ENCODE measurements at regions not wholly inside any gene's neighbourhood (a gene's known extent, or its start where the extent isn't known, plus 50 kb on each side); places are given as distances from the start of the nearest gene placed in this dataset.

- H4K5ac ChIP-seq (ENCODE audit: insufficient read length, low read depth, low read length) = no peak overlapping the region
- no peaks in the 10 kb centered on the region for H3K27me3 ChIP-seq (ENCODE audit: insufficient read depth, low read length)
- H3K4ac ChIP-seq (ENCODE audit: low read depth, low read length) = no peak overlapping the region
- TF ChIP-seq CTCF (conservative IDR thresholded peaks at IDR 0.05) = no peak
- H3K27ac ChIP-seq (ENCODE audit: insufficient read length, low read depth, low read length) = no peak overlapping the region
- Mint-ChIP-seq H3K9me3 (no peaks in the 10 kb centered on the region), H3K4me1 (peaks cover 18% of the 10 kb centered on the region in 2 experiments), H3K27ac (peak overlapping the region in 1 of 3 experiments; percentile 72; a peak in 1 of 7 replicates), H3K27me3 (ENCODE audit: low read depth) (no peaks in the 10 kb centered on the region), H3K36me3 (ENCODE audit: insufficient read depth in 1 of 3, low read depth in 3 of 3) (no peaks in the 10 kb centered on the region), H3K4me3 (no peak overlapping the region)
- no peaks in the 10 kb centered on the region; the same call in 1 of the 2 replicates for H3K4me1 ChIP-seq (ENCODE audit: insufficient read depth, low read length)
- no peak overlapping the region for H3T11ph ChIP-seq (ENCODE audit: low read length)
- H3K9me3 ChIP-seq (ENCODE audit: control insufficient read depth, low read depth, low read length) = no peaks in the 10 kb centered on the region
- no peaks in the 10 kb centered on the region for H3K79me2 ChIP-seq (ENCODE audit: insufficient read depth, low read length)
- H2AK5ac ChIP-seq (ENCODE audit: insufficient read length, low read length) = no peak overlapping the region
- no peak overlapping the region for H2BK20ac ChIP-seq (ENCODE audit: low read depth, low read length, poor library complexity, severe bottlenecking)
- no peak overlapping the region for H4K91ac ChIP-seq (ENCODE audit: insufficient read length, low read depth, low read length)
- no peak overlapping the region for H2BK5ac ChIP-seq (ENCODE audit: insufficient read length, low read length)
- H4K8ac ChIP-seq (replicated peaks; ENCODE audit: insufficient read length, low read depth, low read length) = no peak overlapping the region
- no peak for DNase-seq
- H3K79me1 ChIP-seq (ENCODE audit: insufficient read depth, low read depth, low read length, poor library complexity, severe bottlenecking) = no peaks in the 10 kb centered on the region
- H3K56ac ChIP-seq (ENCODE audit: insufficient read length, low read depth, low read length) = no peak overlapping the region
- H3K23ac ChIP-seq (ENCODE audit: insufficient read length, low read depth, low read length) = no peak overlapping the region
- no peak overlapping the region for H3K14ac ChIP-seq (ENCODE audit: insufficient read depth, low read length)
- no CpG with 5 or more reads among the region's 12 CpGs for WGBS (ENCODE audit: extremely low coverage, insufficient read length, low lambda C conversion rate)
- H2BK120ac ChIP-seq (ENCODE audit: low read depth, low read length, poor library complexity, severe bottlenecking) = no peak overlapping the region
- no peak overlapping the region for H2BK12ac ChIP-seq (ENCODE audit: insufficient read length, low read depth, low read length)
- no peak overlapping the region for H3K9ac ChIP-seq (ENCODE audit: extremely low read depth, insufficient read length, low read length)
- H3K23me2 ChIP-seq (ENCODE audit: insufficient read length, low read depth, low read length, poor library complexity, severe bottlenecking) = no peaks in the 10 kb centered on the region
- no peak overlapping the region for H3K4me2 ChIP-seq (ENCODE audit: insufficient read depth, insufficient read length, low read length)
- no peak overlapping the region for H2BK15ac ChIP-seq (ENCODE audit: low read depth, low read length)
- H3K18ac ChIP-seq (ENCODE audit: insufficient read length, low read depth, low read length) = no peak overlapping the region
- H4K20me1 ChIP-seq (ENCODE audit: control insufficient read depth, insufficient read depth, insufficient read length) = no peaks in the 10 kb centered on the region
- H2AFZ ChIP-seq (ENCODE audit: low read length) = no peak overlapping the region
These were observed 611.3 kb downstream of the HDGFL1 start for GRCh38 chr6:23180504-23181293.
